H9 (cell line): ENCODE measurements at regions not wholly inside any gene's neighbourhood (a gene's known extent, or its start where the extent isn't known, plus 50 kb on each side); places are given as distances from the start of the nearest gene placed in this dataset.

Source experiments
- DNase-seq: peaks from one replicate; pipeline ENCODE4 v3.0.0-alpha.2; 2017
- H2AFZ ChIP-seq: one replicate; pipeline ENCODE4 v1.6.1; 2013; ENCODE audit warnings: mild to moderate bottlenecking, low read length, control low read depth, moderate library complexity
- H2AK5ac ChIP-seq: 2 replicates; pipeline ENCODE4 v1.6.1; 2013; ENCODE audit warnings: low read length, control low read depth, mixed read lengths; ENCODE audit not compliant: insufficient read length
- H2BK120ac ChIP-seq: one replicate; pipeline ENCODE4 v1.6.1; 2013; ENCODE audit warnings: low read depth, mild to moderate bottlenecking, low read length, control low read depth, inconsistent platforms; ENCODE audit not compliant: poor library complexity, severe bottlenecking
- H2BK12ac ChIP-seq: 2 replicates; pipeline ENCODE4 v1.6.1; 2013; ENCODE audit warnings: low read length, control low read depth, mixed read lengths, low read depth; ENCODE audit not compliant: insufficient read length
- H2BK15ac ChIP-seq: 2 replicates; pipeline ENCODE4 v1.6.1; 2013; ENCODE audit warnings: low read depth, low read length, control low read depth
- H2BK20ac ChIP-seq: one replicate; pipeline ENCODE4 v1.6.1; 2013; ENCODE audit warnings: low read depth, mild to moderate bottlenecking, low read length, control low read depth, inconsistent platforms; ENCODE audit not compliant: poor library complexity, severe bottlenecking
- H2BK5ac ChIP-seq: 2 replicates; pipeline ENCODE4 v1.6.1; 2013; ENCODE audit warnings: low read length, control low read depth, mixed read lengths; ENCODE audit not compliant: insufficient read length
- H3K14ac ChIP-seq: 2 replicates; pipeline ENCODE4 v1.6.1; 2013; ENCODE audit warnings: low read length, control low read depth; ENCODE audit not compliant: insufficient read depth
- H3K18ac ChIP-seq: 2 replicates; pipeline ENCODE4 v1.6.1; 2013; ENCODE audit warnings: low read depth, mild to moderate bottlenecking, mixed read lengths, low read length, control low read depth; ENCODE audit not compliant: insufficient read length
- H3K23ac ChIP-seq: 2 replicates; pipeline ENCODE4 v1.6.1; 2013; ENCODE audit warnings: low read length, control low read depth, mixed read lengths, low read depth; ENCODE audit not compliant: insufficient read length
- H3K23me2 ChIP-seq: 2 replicates; pipeline ENCODE4 v1.6.1; 2013; ENCODE audit warnings: low read depth, mild to moderate bottlenecking, mixed read lengths, low read length, control low read depth; ENCODE audit not compliant: insufficient read length, poor library complexity, severe bottlenecking
- H3K27ac ChIP-seq: 2 replicates; pipeline ENCODE4 v1.5.1; 2013; ENCODE audit warnings: low read length, control low read depth, mixed read lengths, low read depth; ENCODE audit not compliant: insufficient read length
- H3K27me3 ChIP-seq: 2 replicates; pipeline ENCODE4 v1.6.1; 2013; ENCODE audit warnings: low read length, control low read depth, inconsistent platforms; ENCODE audit not compliant: insufficient read depth
- H3K4ac ChIP-seq: 2 replicates; pipeline ENCODE4 v1.6.1; 2013; ENCODE audit warnings: low read depth, mild to moderate bottlenecking, control low read depth, inconsistent platforms, low read length, moderate library complexity
- H3K4me1 ChIP-seq: 2 replicates; pipeline ENCODE4 v1.6.1; 2013; ENCODE audit warnings: low read length, control low read depth, inconsistent platforms; ENCODE audit not compliant: insufficient read depth
- H3K4me2 ChIP-seq: 2 replicates; pipeline ENCODE4 v1.6.1; 2013; ENCODE audit warnings: low read length, control low read depth, mixed read lengths; ENCODE audit not compliant: insufficient read length, insufficient read depth
- H3K56ac ChIP-seq: 2 replicates; pipeline ENCODE4 v1.6.1; 2013; ENCODE audit warnings: low read depth, mild to moderate bottlenecking, mixed read lengths, low read length, control low read depth; ENCODE audit not compliant: insufficient read length
- H3K79me1 ChIP-seq: 2 replicates; pipeline ENCODE4 v1.6.1; 2013; ENCODE audit warnings: low read depth, mild to moderate bottlenecking, moderate library complexity, low read length, control low read depth, inconsistent platforms; ENCODE audit not compliant: insufficient read depth, poor library complexity, severe bottlenecking
- H3K79me2 ChIP-seq: 2 replicates; pipeline ENCODE4 v1.6.1; 2013; ENCODE audit warnings: low read length, control low read depth, inconsistent platforms; ENCODE audit not compliant: insufficient read depth
- H3K9ac ChIP-seq: 2 replicates; pipeline ENCODE4 v1.6.1; 2013; ENCODE audit warnings: low read length, control low read depth, mixed read lengths; ENCODE audit not compliant: insufficient read length; ENCODE audit errors: extremely low read depth
- H3K9me3 ChIP-seq: one replicate; pipeline ENCODE4 v1.6.1; 2013; ENCODE audit warnings: low read depth, low read length, inconsistent platforms; ENCODE audit not compliant: control insufficient read depth
- H3T11ph ChIP-seq: one replicate; pipeline ENCODE4 v1.6.1; 2013; ENCODE audit warnings: mild to moderate bottlenecking, low read length, control low read depth, inconsistent platforms
- H4K20me1 ChIP-seq: one replicate; pipeline ENCODE4 v1.6.1; 2013; ENCODE audit not compliant: control insufficient read depth, insufficient read length, insufficient read depth
- H4K5ac ChIP-seq: 2 replicates; pipeline ENCODE4 v1.6.1; 2013; ENCODE audit warnings: low read depth, mild to moderate bottlenecking, mixed read lengths, low read length, control low read depth; ENCODE audit not compliant: insufficient read length
- H4K8ac ChIP-seq: replicated peaks from 2 replicates; pipeline ENCODE4 v1.6.1; 2013; ENCODE audit warnings: low read length, control low read depth, mixed read lengths, low read depth; ENCODE audit not compliant: insufficient read length
- H4K91ac ChIP-seq: 2 replicates; pipeline ENCODE4 v1.6.1; 2013; ENCODE audit warnings: low read depth, mild to moderate bottlenecking, moderate library complexity, mixed read lengths, low read length, control low read depth; ENCODE audit not compliant: insufficient read length
- H3K27ac Mint-ChIP-seq, 3 experiments: 2 replicates in 2 of 3; 3 replicates in 1 of 3; pipeline ENCODE4 v1.8.0; 2020 to 2021; ENCODE audit warnings: mixed read lengths in 3 of 3, mild to moderate bottlenecking in 1 of 3, moderate library complexity in 1 of 3
- H3K27me3 Mint-ChIP-seq: 2 replicates; pipeline ENCODE4 v1.8.0; 2021; ENCODE audit warnings: low read depth, mild to moderate bottlenecking, moderate library complexity, mixed read lengths
- H3K36me3 Mint-ChIP-seq, 3 experiments: 2 replicates in 2 of 3; 3 replicates in 1 of 3; pipeline ENCODE4 v1.8.0; 2020 to 2021; ENCODE audit warnings: low read depth in 3 of 3, mixed read lengths in 3 of 3; ENCODE audit not compliant: insufficient read depth in 1 of 3
- H3K4me1 Mint-ChIP-seq, 2 experiments: 2 replicates each; pipeline ENCODE4 v1.8.0; 2020; ENCODE audit warnings: mixed read lengths in 2 of 2
- H3K4me3 Mint-ChIP-seq, 2 experiments: 2 replicates in 1 of 2; 3 replicates in 1 of 2; pipeline ENCODE4 v1.8.0; 2020 to 2021; ENCODE audit warnings: mild to moderate bottlenecking in 2 of 2, mixed read lengths in 2 of 2, moderate library complexity in 1 of 2
- H3K9me3 Mint-ChIP-seq, 2 experiments: 2 replicates in 1 of 2; 3 replicates in 1 of 2; pipeline ENCODE4 v1.8.0; 2020; ENCODE audit warnings: mild to moderate bottlenecking in 2 of 2, mixed read lengths in 2 of 2, moderate library complexity in 1 of 2
- CTCF ChIP-seq: fragments of 200-600 bp; sonication (generic); conservative IDR thresholded peaks from 3 replicates; pipeline ENCODE4 v1.8.0; 2021; ENCODE audit warnings: antibody characterized with exemption, mild to moderate bottlenecking
- WGBS: extraction: QIAGEN DNeasy Blood & Tissue Kit; methylation state at CpG from one replicate; pipeline ENCODE4 v1.1.7; 2013; ENCODE audit warnings: missing lambda C conversion rate, low lambda C conversion rate, mixed read lengths; ENCODE audit not compliant: insufficient read length; ENCODE audit errors: extremely low coverage; 5-methylcytosine and 5-hydroxymethylcytosine counted together

DNA sequence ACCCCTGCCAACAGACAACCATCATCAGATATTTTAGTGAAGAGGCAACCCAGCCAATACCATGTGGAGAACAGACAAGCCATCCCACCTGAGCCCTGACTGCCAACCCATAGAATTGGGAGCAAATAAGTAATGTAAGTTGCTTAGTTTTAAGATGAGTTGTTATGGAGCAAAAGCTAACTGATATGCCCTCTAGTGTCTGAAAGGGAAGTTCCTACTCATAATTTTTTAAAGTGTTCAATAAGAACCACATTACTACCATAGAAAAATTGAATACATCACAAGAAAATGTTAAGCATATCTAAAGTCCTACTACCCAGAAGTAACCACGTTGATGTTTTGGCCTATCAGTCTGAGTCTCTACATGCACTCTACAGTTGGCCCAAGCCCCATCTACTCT lies 50.8 kb upstream of the SLC36A4 start:
- no peaks in the 10 kb centered on the region for H4K20me1 ChIP-seq
- H3K4me2 ChIP-seq, result no peak overlapping the region
- no peak overlapping the region for H2BK20ac ChIP-seq
- Mint-ChIP-seq H3K27me3 (no peaks in the 10 kb centered on the region; the same call in 1 of the 2 replicates), H3K4me1 (no peaks in the 10 kb centered on the region), H3K9me3 (peaks cover 0 to under 1% of the 10 kb centered on the region in 2 experiments; a peak in 2 of 5 replicates), H3K4me3 (no peak overlapping the region), H3K36me3 (no peaks in the 10 kb centered on the region), H3K27ac (no peak overlapping the region)
- H3K9ac ChIP-seq, result no peak overlapping the region
- H2BK5ac ChIP-seq, result no peak overlapping the region
- no peaks in the 10 kb centered on the region for H3K9me3 ChIP-seq
- H2AFZ ChIP-seq, result no peak overlapping the region
- no peak overlapping the region for H4K8ac ChIP-seq
- H2AK5ac ChIP-seq, result no peak overlapping the region
- no peak overlapping the region for H3T11ph ChIP-seq
- H4K5ac ChIP-seq, result no peak overlapping the region
- no CpG with 5 or more reads among the region's 1 CpG for WGBS
- no peak overlapping the region for H2BK120ac ChIP-seq
- no peak overlapping the region for H3K56ac ChIP-seq
- H3K27me3 ChIP-seq, result no peaks in the 10 kb centered on the region
- no peak overlapping the region for H3K23ac ChIP-seq
- DNase-seq, result no peak
- H3K4me1 ChIP-seq, result no peaks in the 10 kb centered on the region
- H3K27ac ChIP-seq, result no peak overlapping the region
- no peaks in the 10 kb centered on the region for H3K79me2 ChIP-seq
- H3K23me2 ChIP-seq, result no peaks in the 10 kb centered on the region
- TF ChIP-seq CTCF, result peak; percentile 52
- no peak overlapping the region for H3K4ac ChIP-seq
- no peak overlapping the region for H2BK15ac ChIP-seq
- H4K91ac ChIP-seq, result no peak overlapping the region
- no peak overlapping the region for H3K14ac ChIP-seq
- no peak overlapping the region for H3K18ac ChIP-seq
- no peaks in the 10 kb centered on the region for H3K79me1 ChIP-seq
- no peak overlapping the region for H2BK12ac ChIP-seq
